OCI-LY1 (cell line): ENCODE measurements at regions not wholly inside any gene's neighbourhood (a gene's known extent, or its start where the extent isn't known, plus 50 kb on each side); places are given as distances from the start of the nearest gene placed in this dataset.

Source experiments
- EZH2 ChIP-seq: fragments of 200-600 bp; sonication (generic), shearing (Covaris generic); IDR thresholded peaks from 2 replicates; pipeline ENCODE4 v1.8.0; 2017; ENCODE audit warnings: borderline replicate concordance, mixed run types, mild to moderate bottlenecking, antibody characterized with exemption, low read length, moderate library complexity, mixed read lengths
- TF ChIP-seq, protein P1 (sequence below): fragments of 200-600 bp; sonication (generic), shearing (Covaris generic); IDR thresholded peaks from 2 replicates; pipeline ENCODE4 v1.5.1; 2017; ENCODE audit warnings: mild to moderate bottlenecking, antibody characterized with exemption, low read length, moderate library complexity, mixed read lengths

DNA sequence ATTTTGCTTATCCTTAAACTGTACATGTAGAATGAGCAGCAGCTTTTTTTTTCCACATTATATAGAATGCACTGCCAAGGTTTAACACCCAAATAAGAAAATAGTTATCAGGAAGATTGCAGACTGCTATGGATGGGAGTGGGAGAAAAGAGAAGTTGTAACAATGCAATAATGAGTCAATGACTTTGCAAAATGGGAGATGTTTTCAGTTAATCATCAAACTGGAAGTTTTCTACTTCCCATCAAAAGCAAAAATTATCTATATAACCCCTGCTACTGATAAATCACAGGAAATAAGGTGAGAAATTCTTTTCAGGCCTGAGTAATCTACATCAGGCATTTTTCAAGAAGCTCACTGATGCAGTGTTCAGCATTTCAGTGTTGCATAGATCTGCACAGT lies 309.1 kb downstream of the GXYLT1 start:
- TF ChIP-seq, protein P1, sequence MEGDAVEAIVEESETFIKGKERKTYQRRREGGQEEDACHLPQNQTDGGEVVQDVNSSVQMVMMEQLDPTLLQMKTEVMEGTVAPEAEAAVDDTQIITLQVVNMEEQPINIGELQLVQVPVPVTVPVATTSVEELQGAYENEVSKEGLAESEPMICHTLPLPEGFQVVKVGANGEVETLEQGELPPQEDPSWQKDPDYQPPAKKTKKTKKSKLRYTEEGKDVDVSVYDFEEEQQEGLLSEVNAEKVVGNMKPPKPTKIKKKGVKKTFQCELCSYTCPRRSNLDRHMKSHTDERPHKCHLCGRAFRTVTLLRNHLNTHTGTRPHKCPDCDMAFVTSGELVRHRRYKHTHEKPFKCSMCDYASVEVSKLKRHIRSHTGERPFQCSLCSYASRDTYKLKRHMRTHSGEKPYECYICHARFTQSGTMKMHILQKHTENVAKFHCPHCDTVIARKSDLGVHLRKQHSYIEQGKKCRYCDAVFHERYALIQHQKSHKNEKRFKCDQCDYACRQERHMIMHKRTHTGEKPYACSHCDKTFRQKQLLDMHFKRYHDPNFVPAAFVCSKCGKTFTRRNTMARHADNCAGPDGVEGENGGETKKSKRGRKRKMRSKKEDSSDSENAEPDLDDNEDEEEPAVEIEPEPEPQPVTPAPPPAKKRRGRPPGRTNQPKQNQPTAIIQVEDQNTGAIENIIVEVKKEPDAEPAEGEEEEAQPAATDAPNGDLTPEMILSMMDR, result no peak
- no peak for TF ChIP-seq EZH2
